Lower leg skin (tissue), 3 donors: ENCODE measurements at regions not wholly inside any gene's neighbourhood (a gene's known extent, or its start where the extent isn't known, plus 50 kb on each side); places are given as distances from the start of the nearest gene placed in this dataset.

Source experiments
- POLR2A ChIP-seq, 2 donors: fragments of 450-650 bp; IDR thresholded peaks; one replicate each; pipeline ENCODE4 v1.6.1; 2016 to 2017; ENCODE audit warnings: antibody characterized with exemption in 2 of 2, mild to moderate bottlenecking in 1 of 2, moderate library complexity in 1 of 2
- TF ChIP-seq, protein P1 (sequence below), 3 donors: fragments of 450-650 bp; IDR thresholded peaks; one replicate each; pipeline ENCODE4 v1.5.1; 2016; ENCODE audit warnings: antibody characterized with exemption in 3 of 3, mild to moderate bottlenecking in 3 of 3, moderate library complexity in 2 of 3

DNA sequence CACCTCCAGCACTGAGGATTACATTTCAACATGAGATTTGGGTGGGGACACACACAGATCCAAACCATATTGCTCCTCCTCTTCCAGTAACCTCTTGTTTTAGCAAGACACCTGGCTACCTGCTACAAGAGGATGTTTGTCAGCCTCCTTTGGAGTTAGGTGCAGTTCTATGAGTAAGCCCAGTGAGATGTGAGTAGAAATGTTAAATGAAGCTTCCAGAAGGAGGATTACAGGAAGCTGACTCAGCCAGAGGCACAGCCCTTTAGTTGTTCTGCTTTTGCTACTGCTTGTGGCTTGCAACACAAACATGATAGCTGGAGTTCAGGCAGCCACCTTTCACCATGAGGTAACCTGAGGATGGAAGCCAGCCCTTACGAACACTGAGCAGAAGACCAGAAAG lies 382.7 kb upstream of the RNF32 start:
- TF ChIP-seq, protein P1, sequence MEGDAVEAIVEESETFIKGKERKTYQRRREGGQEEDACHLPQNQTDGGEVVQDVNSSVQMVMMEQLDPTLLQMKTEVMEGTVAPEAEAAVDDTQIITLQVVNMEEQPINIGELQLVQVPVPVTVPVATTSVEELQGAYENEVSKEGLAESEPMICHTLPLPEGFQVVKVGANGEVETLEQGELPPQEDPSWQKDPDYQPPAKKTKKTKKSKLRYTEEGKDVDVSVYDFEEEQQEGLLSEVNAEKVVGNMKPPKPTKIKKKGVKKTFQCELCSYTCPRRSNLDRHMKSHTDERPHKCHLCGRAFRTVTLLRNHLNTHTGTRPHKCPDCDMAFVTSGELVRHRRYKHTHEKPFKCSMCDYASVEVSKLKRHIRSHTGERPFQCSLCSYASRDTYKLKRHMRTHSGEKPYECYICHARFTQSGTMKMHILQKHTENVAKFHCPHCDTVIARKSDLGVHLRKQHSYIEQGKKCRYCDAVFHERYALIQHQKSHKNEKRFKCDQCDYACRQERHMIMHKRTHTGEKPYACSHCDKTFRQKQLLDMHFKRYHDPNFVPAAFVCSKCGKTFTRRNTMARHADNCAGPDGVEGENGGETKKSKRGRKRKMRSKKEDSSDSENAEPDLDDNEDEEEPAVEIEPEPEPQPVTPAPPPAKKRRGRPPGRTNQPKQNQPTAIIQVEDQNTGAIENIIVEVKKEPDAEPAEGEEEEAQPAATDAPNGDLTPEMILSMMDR (IDR thresholded peaks at IDR 0.05): no peak
- TF ChIP-seq POLR2A (IDR thresholded peaks at IDR 0.05): no peak
